ENCODE measurements at regions not wholly inside any gene's neighbourhood (a gene's known extent, or its start where the extent isn't known, plus 50 kb on each side); places are given as distances from the start of the nearest gene placed in this dataset.

DNA sequence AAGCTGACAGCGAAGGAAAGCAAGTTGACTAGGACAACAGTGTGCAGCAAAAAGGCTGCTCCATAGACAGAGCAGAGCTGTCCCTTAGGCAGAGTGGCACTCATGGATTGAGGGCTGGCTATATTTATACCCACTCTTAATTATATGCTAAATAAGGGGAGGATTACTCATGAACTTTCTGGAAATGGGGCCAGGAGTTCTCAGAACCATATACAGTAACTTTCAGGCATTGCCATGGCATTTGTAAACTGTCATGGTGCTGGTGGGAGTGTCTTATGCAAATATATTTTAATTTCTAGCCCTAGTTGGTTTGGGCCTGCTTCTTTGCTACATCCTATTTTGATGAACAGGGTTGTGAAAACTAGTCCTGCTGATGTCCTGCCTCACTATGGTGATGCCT is 279.5 kb upstream of the MGAT5 start:
- no peaks in the 10 kb centered on the region for H3K9me2 ChIP-seq (ENCODE audit: insufficient read depth, low read length)
- no peaks in the 10 kb centered on the region for H3K36me3 ChIP-seq (ENCODE audit: insufficient read depth, low read length)
- H3K27ac ChIP-seq (ENCODE audit: low read depth, low read length, poor library complexity, severe bottlenecking) = no peak overlapping the region
- no peaks in the 10 kb centered on the region for H3K79me2 ChIP-seq (ENCODE audit: insufficient read depth, low read depth, low read length)
- H2AFZ ChIP-seq (ENCODE audit: low read length) = no peak overlapping the region
- no peaks in the 10 kb centered on the region for H3K4me1 ChIP-seq (ENCODE audit: insufficient read depth, low read length, poor library complexity, severe bottlenecking)
- DNase-seq (ENCODE audit: low spot score) = no peak
- no peaks in the 10 kb centered on the region for H3K9me3 ChIP-seq (ENCODE audit: low read length)
- ChIA-PET CTCF (ENCODE audit: unreplicated experiment) (no interaction called here), POLR2A (no interaction called here)
- H4K20me1 ChIP-seq (ENCODE audit: insufficient read depth, low read length) = no peaks in the 10 kb centered on the region
- no peak for TF ChIP-seq EZH2phosphoT487 (IDR thresholded peaks at IDR 0.05; ENCODE audit: borderline replicate concordance, low read depth, low read length)
- TF ChIP-seq, protein P1, sequence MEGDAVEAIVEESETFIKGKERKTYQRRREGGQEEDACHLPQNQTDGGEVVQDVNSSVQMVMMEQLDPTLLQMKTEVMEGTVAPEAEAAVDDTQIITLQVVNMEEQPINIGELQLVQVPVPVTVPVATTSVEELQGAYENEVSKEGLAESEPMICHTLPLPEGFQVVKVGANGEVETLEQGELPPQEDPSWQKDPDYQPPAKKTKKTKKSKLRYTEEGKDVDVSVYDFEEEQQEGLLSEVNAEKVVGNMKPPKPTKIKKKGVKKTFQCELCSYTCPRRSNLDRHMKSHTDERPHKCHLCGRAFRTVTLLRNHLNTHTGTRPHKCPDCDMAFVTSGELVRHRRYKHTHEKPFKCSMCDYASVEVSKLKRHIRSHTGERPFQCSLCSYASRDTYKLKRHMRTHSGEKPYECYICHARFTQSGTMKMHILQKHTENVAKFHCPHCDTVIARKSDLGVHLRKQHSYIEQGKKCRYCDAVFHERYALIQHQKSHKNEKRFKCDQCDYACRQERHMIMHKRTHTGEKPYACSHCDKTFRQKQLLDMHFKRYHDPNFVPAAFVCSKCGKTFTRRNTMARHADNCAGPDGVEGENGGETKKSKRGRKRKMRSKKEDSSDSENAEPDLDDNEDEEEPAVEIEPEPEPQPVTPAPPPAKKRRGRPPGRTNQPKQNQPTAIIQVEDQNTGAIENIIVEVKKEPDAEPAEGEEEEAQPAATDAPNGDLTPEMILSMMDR (conservative IDR thresholded peaks at IDR 0.05; ENCODE audit: low read length) = no peak
- intact Hi-C loops (cut with micrococcal nuclease; ENCODE audit: unreplicated experiment) = no loop called here
- BruUV-seq (replicated peaks) = no TSS peak
- no peak overlapping the region for H3K4me2 ChIP-seq (ENCODE audit: low read length)
- H3K4me3 ChIP-seq (ENCODE audit: low read depth, low read length, poor library complexity, severe bottlenecking) = no peak overlapping the region

- TF ChIP-seq, protein P1 (conservative IDR thresholded peaks at IDR 0.05; ENCODE audit: low read length) = no peak
- no peak for TF ChIP-seq EZH2phosphoT487 (IDR thresholded peaks at IDR 0.05; ENCODE audit: borderline replicate concordance, low read depth, low read length)
- ChIA-PET POLR2A (no interaction called here), CTCF (ENCODE audit: unreplicated experiment) (no interaction called here)
- intact Hi-C loops (cut with micrococcal nuclease; ENCODE audit: unreplicated experiment) = no loop called here
- no peak overlapping the region for H3K4me2 ChIP-seq (ENCODE audit: low read length)
- H3K9me2 ChIP-seq (ENCODE audit: insufficient read depth, low read length) = no peaks in the 10 kb centered on the region
- H3K4me1 ChIP-seq (ENCODE audit: insufficient read depth, low read length, poor library complexity, severe bottlenecking) = no peaks in the 10 kb centered on the region
- H4K20me1 ChIP-seq (ENCODE audit: insufficient read depth, low read length) = no peaks in the 10 kb centered on the region
- H2AFZ ChIP-seq (ENCODE audit: low read length) = no peak overlapping the region
- H3K4me3 ChIP-seq (ENCODE audit: low read depth, low read length, poor library complexity, severe bottlenecking) = no peak overlapping the region
- no peaks in the 10 kb centered on the region for H3K79me2 ChIP-seq (ENCODE audit: insufficient read depth, low read depth, low read length)
- H3K36me3 ChIP-seq (ENCODE audit: insufficient read depth, low read length) = no peaks in the 10 kb centered on the region
- no peak overlapping the region for H3K27ac ChIP-seq (ENCODE audit: low read depth, low read length, poor library complexity, severe bottlenecking)
- DNase-seq (ENCODE audit: low spot score) = no peak
- no peaks in the 10 kb centered on the region for H3K9me3 ChIP-seq (ENCODE audit: low read length)
- BruUV-seq (replicated peaks) = no TSS peak
Measured at GRCh38 chr2:133975135-133975534, 278.7 kb upstream of the MGAT5 start.

- H3K9me3 ChIP-seq (ENCODE audit: low read length) = no peaks in the 10 kb centered on the region
- BruUV-seq (replicated peaks) = no TSS peak
- no peaks in the 10 kb centered on the region for H3K36me3 ChIP-seq (ENCODE audit: insufficient read depth, low read length)
- no peaks in the 10 kb centered on the region for H3K4me1 ChIP-seq (ENCODE audit: insufficient read depth, low read length, poor library complexity, severe bottlenecking)
- ChIA-PET CTCF (ENCODE audit: unreplicated experiment) (no interaction called here), POLR2A (interaction anchor here (0.6 to 1.1 kb wide), 2 partner anchors 10 to 76 kb away, joined by 3 read pairs; no protein-coding TSS in a partner anchor)
- H3K79me2 ChIP-seq (ENCODE audit: insufficient read depth, low read depth, low read length) = no peaks in the 10 kb centered on the region
- TF ChIP-seq, protein P1 (conservative IDR thresholded peaks at IDR 0.05; ENCODE audit: low read length) = no peak
- no peak for TF ChIP-seq EZH2phosphoT487 (IDR thresholded peaks at IDR 0.05; ENCODE audit: borderline replicate concordance, low read depth, low read length)
- no peak overlapping the region for H3K4me2 ChIP-seq (ENCODE audit: low read length)
- no peaks in the 10 kb centered on the region for H4K20me1 ChIP-seq (ENCODE audit: insufficient read depth, low read length)
- no peak overlapping the region for H3K27ac ChIP-seq (ENCODE audit: low read depth, low read length, poor library complexity, severe bottlenecking)
- intact Hi-C loops (cut with micrococcal nuclease; ENCODE audit: unreplicated experiment) = no loop called here
- no peak for DNase-seq (ENCODE audit: low spot score)
- no peak overlapping the region for H3K4me3 ChIP-seq (ENCODE audit: low read depth, low read length, poor library complexity, severe bottlenecking)
- H2AFZ ChIP-seq (ENCODE audit: low read length) = no peak overlapping the region
- no peaks in the 10 kb centered on the region for H3K9me2 ChIP-seq (ENCODE audit: insufficient read depth, low read length)
Measured at GRCh38 chr2:133975676-133976428, 278.0 kb upstream of the MGAT5 start.
